Astrocyte (in vitro differentiated cells and primary cell): ENCODE measurements at regions not wholly inside any gene's neighbourhood (a gene's known extent, or its start where the extent isn't known, plus 50 kb on each side); places are given as distances from the start of the nearest gene placed in this dataset.

Source experiments
- EZH2 ChIP-seq: IDR thresholded peaks from 2 replicates; pipeline ENCODE4 v1.6.1; 2012; ENCODE audit warnings: mild to moderate bottlenecking, low read length, inconsistent platforms; ENCODE audit not compliant: insufficient read depth
- TF ChIP-seq, protein P1 (sequence below): IDR thresholded peaks from 2 replicates; pipeline ENCODE4 v1.5.1; 2011; ENCODE audit warnings: low read depth, mild to moderate bottlenecking, inconsistent platforms, low read length, moderate library complexity; ENCODE audit not compliant: insufficient read depth

DNA sequence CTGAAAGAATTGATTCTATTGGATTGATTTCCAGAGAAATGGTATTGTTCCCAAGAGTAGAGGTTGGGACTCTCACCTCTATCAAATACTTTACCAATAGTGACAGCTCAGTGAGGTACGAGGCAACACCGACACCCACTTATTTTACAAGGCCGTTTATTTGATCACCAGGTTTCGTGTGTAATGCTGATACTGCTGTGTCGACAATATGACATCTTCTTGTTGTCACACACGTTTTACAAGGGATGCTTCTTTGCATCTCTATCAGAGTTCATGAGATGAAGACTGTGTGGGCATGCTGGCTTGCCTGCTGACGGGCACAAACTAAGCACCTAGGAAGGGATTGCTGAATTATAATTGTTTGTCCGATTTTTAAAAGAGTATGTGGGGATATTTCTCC is 217.8 kb upstream of the EGLN3 start:
- TF ChIP-seq, protein P1, sequence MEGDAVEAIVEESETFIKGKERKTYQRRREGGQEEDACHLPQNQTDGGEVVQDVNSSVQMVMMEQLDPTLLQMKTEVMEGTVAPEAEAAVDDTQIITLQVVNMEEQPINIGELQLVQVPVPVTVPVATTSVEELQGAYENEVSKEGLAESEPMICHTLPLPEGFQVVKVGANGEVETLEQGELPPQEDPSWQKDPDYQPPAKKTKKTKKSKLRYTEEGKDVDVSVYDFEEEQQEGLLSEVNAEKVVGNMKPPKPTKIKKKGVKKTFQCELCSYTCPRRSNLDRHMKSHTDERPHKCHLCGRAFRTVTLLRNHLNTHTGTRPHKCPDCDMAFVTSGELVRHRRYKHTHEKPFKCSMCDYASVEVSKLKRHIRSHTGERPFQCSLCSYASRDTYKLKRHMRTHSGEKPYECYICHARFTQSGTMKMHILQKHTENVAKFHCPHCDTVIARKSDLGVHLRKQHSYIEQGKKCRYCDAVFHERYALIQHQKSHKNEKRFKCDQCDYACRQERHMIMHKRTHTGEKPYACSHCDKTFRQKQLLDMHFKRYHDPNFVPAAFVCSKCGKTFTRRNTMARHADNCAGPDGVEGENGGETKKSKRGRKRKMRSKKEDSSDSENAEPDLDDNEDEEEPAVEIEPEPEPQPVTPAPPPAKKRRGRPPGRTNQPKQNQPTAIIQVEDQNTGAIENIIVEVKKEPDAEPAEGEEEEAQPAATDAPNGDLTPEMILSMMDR, result no peak
- TF ChIP-seq EZH2, result no peak
